AG10803 (cell line): ENCODE measurements at regions not wholly inside any gene's neighbourhood (a gene's known extent, or its start where the extent isn't known, plus 50 kb on each side); places are given as distances from the start of the nearest gene placed in this dataset.

Source experiments
- DNase-seq: peaks from one replicate; pipeline ENCODE4 v3.0.0; 2010; ENCODE audit warnings: low read depth
- H3K4me3 ChIP-seq: 2 replicates; pipeline ENCODE4 v1.5.1; 2011; ENCODE audit warnings: mild to moderate bottlenecking, low read length, control low read depth
- CTCF ChIP-seq: conservative IDR thresholded peaks from 2 replicates; pipeline ENCODE4 v1.5.1; 2011; ENCODE audit warnings: mild to moderate bottlenecking, low read length, control low read depth, inconsistent platforms

GRCh38 chr14:78074561-78074960, 95.6 kb upstream of the NRXN3 start:
- no peak for DNase-seq
- no peak for TF ChIP-seq CTCF
- no peak overlapping the region for H3K4me3 ChIP-seq

GRCh38 chr14:78075033-78075432, 95.1 kb upstream of the NRXN3 start:
- H3K4me3 ChIP-seq, result no peak overlapping the region
- no peak for TF ChIP-seq CTCF
- DNase-seq, result no peak

GRCh38 chr14:78075555-78076277, 94.5 kb upstream of the NRXN3 start:
- no peak for DNase-seq
- no peak overlapping the region for H3K4me3 ChIP-seq
- no peak for TF ChIP-seq CTCF

- no peak for TF ChIP-seq CTCF
- no peak overlapping the region for H3K4me3 ChIP-seq
- no peak for DNase-seq
Measured at GRCh38 chr14:78081245-78081644, 88.9 kb upstream of the NRXN3 start.

- no peak for DNase-seq
- no peak for TF ChIP-seq CTCF
- H3K4me3 ChIP-seq, result no peak overlapping the region
Measured at GRCh38 chr14:78083837-78084236, 86.3 kb upstream of the NRXN3 start.

- no peak for TF ChIP-seq CTCF
- DNase-seq, result no peak
- no peak overlapping the region for H3K4me3 ChIP-seq
Measured at GRCh38 chr14:78086342-78086741, 83.8 kb upstream of the NRXN3 start.

GRCh38 chr14:78088916-78089315, 81.3 kb upstream of the NRXN3 start:
- TF ChIP-seq CTCF, result no peak
- H3K4me3 ChIP-seq, result no peak overlapping the region
- no peak for DNase-seq
